Adrenal gland (tissue), 9 donors: ENCODE measurements at regions not wholly inside any gene's neighbourhood (a gene's known extent, or its start where the extent isn't known, plus 50 kb on each side); places are given as distances from the start of the nearest gene placed in this dataset.

Source experiments
- DNase-seq, 7 donors: peaks; one replicate each; pipeline ENCODE4 v3.0.0-alpha.2; 2019 to 2020
- H3K27ac ChIP-seq, 5 donors: fragments of 200-600 bp; sonication (generic) in 4 of 5; 1 replicate in 3 of 5; 2 replicates in 2 of 5; pipeline versions ENCODE4 v1.5.1 to v1.8.0; 2016 to 2020; ENCODE audit warnings: mild to moderate bottlenecking in 1 of 5
- H3K27me3 ChIP-seq: fragments of 200-600 bp; 2 replicates; pipeline ENCODE4 v1.8.0; 2021
- H3K36me3 ChIP-seq, 2 donors: fragments of 200-600 bp; replicated peaks in 1 of 2; 1 replicate in 1 of 2; 2 replicates in 1 of 2; pipeline versions ENCODE4 v1.5.1 to v1.8.0; 2018 to 2022
- H3K4me1 ChIP-seq, 2 donors: fragments of 200-600 bp; replicated peaks in 1 of 2; 1 replicate in 1 of 2; 2 replicates in 1 of 2; pipeline versions ENCODE4 v1.5.1 to v1.8.0; 2018 to 2021
- H3K4me3 ChIP-seq, 4 donors: fragments of 200-600 bp; sonication (generic) in 3 of 4; one replicate each; pipeline ENCODE4 v1.5.1; 2016 to 2018
- H3K9me3 ChIP-seq, 3 donors: fragments of 200-600 bp; sonication (generic) in 1 of 3; replicated peaks in 1 of 3; 1 replicate in 2 of 3; 2 replicates in 1 of 3; pipeline versions ENCODE4 v1.5.1 to v1.8.0; 2016 to 2021
- POLR2A ChIP-seq, 2 donors: fragments of 450-650 bp; IDR thresholded peaks; one replicate each; pipeline ENCODE4 v1.6.1; 2017; ENCODE audit warnings: antibody characterized with exemption in 2 of 2, mild to moderate bottlenecking in 2 of 2, moderate library complexity in 1 of 2
- WGBS, 4 donors: extraction: QIAGEN DNeasy Blood & Tissue Kit in 2 of 4; methylation state at CpG; one replicate each; pipeline versions ENCODE4 v1.1.5 to v1.1.7; 2013 to 2017; 5-methylcytosine and 5-hydroxymethylcytosine counted together
- intact Hi-C, 2 donors: fragments of 100-400 bp; cut with DNase I; formaldehyde crosslinking; loops; one replicate each; pipeline versions ENCODE4 v1.14.1 to v1.15.0; 2022 to 2023
- TF ChIP-seq, protein P1 (sequence below), 6 experiments: fragments of 450-650 bp in 4 of 6; fragments of 200-600 bp in 2 of 6; sonication (generic) in 1 of 6; IDR thresholded peaks; 1 replicate in 5 of 6; 2 replicates in 1 of 6; pipeline versions ENCODE4 v1.5.1 to v1.8.0; 2016 to 2021; ENCODE audit warnings: antibody characterized with exemption in 6 of 6, mild to moderate bottlenecking in 2 of 6, moderate library complexity in 1 of 6
- donor health status: healthy with polysubstance abuse.
- donor health status: Bipolar disorder and iron deficiency.
- donor health status: DM: yes; HTN: yes; CAD: no.
- donor health status: DM: no; HTN: no; CAD: no.
- donor health status: DM: no; HTN: no; CAD: no.

DNA sequence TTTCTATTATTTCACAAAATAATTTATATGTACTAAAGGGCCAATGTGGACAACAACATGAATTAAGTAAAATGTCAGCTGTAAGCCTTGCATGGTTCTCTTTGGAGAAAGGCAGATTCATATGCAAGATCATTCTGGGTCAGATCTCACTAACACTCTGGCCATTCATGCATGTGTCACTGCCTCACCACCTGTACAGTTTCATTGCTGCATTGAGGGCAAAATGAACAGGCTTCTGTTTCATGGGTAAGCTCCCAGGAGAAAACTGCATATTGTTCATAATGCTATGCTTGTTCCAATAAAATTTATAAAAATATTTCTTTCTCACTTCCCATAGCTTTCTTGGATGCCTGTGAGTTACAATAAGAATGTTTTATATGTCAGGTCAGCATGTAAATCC is 275.2 kb downstream of the ZNF248 start:
- H3K4me1 ChIP-seq, result no peaks in the 10 kb centered on the region
- no peak overlapping the region for H3K4me3 ChIP-seq
- DNase-seq, result no peak
- intact Hi-C loops, result no loop called here
- TF ChIP-seq POLR2A (IDR thresholded peaks at IDR 0.05), result no peak
- TF ChIP-seq, protein P1, sequence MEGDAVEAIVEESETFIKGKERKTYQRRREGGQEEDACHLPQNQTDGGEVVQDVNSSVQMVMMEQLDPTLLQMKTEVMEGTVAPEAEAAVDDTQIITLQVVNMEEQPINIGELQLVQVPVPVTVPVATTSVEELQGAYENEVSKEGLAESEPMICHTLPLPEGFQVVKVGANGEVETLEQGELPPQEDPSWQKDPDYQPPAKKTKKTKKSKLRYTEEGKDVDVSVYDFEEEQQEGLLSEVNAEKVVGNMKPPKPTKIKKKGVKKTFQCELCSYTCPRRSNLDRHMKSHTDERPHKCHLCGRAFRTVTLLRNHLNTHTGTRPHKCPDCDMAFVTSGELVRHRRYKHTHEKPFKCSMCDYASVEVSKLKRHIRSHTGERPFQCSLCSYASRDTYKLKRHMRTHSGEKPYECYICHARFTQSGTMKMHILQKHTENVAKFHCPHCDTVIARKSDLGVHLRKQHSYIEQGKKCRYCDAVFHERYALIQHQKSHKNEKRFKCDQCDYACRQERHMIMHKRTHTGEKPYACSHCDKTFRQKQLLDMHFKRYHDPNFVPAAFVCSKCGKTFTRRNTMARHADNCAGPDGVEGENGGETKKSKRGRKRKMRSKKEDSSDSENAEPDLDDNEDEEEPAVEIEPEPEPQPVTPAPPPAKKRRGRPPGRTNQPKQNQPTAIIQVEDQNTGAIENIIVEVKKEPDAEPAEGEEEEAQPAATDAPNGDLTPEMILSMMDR (IDR thresholded peaks at IDR 0.05), result no peak
- no peak overlapping the region for H3K27ac ChIP-seq
- H3K27me3 ChIP-seq, result no peaks in the 10 kb centered on the region
- no peaks in the 10 kb centered on the region for H3K36me3 ChIP-seq
- no peaks in the 10 kb centered on the region for H3K9me3 ChIP-seq

DNA sequence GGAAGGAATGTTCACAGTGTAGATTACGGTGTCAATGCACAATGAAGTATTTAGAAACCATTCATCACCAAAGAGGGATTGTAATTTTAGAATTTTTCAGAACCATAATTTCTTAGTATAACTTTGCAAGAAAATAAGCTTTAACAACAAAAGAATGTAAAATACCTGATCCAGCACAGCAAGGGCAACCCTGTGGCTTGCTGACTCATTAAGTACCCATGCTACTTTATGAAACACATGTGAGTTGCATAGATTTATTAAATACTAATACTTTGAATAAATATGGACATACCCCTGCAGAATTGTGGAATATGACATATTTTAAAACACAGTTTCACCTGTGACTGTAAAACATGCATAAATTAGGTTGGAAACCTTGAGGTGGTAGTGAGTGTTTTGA is 281.3 kb downstream of the ZNF248 start:
- WGBS, 4 donors, result 90 to 100% (median 94%) methylated on average over 1 of the region's 1 CpG
- peaks cover 0 to 4% of the 10 kb centered on the region in 2 donors for H3K4me1 ChIP-seq
- DNase-seq, result no peak

DNA sequence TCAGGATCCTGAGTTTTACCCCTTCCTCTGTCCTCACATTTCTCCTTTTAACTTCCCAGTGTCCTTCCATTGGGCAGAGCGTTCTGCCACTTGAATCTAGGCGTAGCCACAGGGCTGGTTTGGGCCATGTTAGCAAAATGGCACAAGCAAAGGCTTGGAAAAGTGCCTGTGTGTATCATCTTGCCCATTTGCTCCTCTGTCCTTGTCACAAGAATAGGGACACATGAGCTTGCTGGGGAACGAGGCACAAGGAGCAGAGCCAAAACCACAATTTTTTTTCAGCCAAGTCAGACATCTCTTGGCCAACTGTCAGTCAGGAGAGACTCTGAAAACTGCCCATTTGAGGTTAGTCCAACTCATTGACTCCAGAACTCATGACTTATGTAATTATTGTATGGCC is 285.2 kb downstream of the ZNF248 start:
- Histone ChIP-seq H3K27ac (no peak overlapping the region), H3K36me3 (no peaks in the 10 kb centered on the region), H3K9me3 (no peaks in the 10 kb centered on the region), H3K4me1 (peaks cover 0 to 4% of the 10 kb centered on the region in 2 donors), H3K27me3 (no peaks in the 10 kb centered on the region), H3K4me3 (no peak overlapping the region)
- intact Hi-C loops, result no loop called here
- WGBS, 4 donors, result 46 to 59% (median 54%) methylated on average over 3 of the region's 3 CpGs
- peak in 3 of 7 donors; percentile 9 to 60 (median 29) for DNase-seq
- TF ChIP-seq, protein P1 (IDR thresholded peaks at IDR 0.05), result no peak
- no peak for TF ChIP-seq POLR2A (IDR thresholded peaks at IDR 0.05)

More for the DNA sequence above, 281.3 kb downstream of the ZNF248 start:
- Histone ChIP-seq H3K9me3 (no peaks in the 10 kb centered on the region), H3K36me3 (no peaks in the 10 kb centered on the region), H3K27ac (no peak overlapping the region), H3K4me3 (no peak overlapping the region), H3K27me3 (no peaks in the 10 kb centered on the region)
- TF ChIP-seq, protein P1 (IDR thresholded peaks at IDR 0.05), result no peak
- TF ChIP-seq POLR2A (IDR thresholded peaks at IDR 0.05), result no peak
- intact Hi-C loops, result no loop called here

DNA sequence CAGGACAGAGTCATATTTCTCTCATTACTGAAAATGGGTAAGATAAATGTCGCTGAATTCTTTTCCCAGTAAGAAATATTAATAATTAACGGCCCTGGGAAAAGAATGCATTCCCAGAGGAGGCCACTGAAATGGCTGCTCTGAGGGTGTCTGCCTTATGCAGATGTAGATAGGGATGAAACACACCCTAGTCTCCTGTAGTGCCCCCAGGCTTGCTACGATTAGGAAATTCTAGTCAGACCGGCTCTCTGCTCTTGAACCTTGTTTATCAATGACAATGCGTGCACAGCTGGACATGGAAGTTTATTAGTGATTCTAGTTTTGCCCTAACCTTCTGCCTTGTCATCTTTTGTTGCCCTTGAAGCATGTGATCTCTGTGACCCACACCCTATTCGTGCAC is 291.1 kb downstream of the ZNF248 start:
- H3K4me3 ChIP-seq, result no peak overlapping the region

More for the DNA sequence above, 291.1 kb downstream of the ZNF248 start:
- no peak for DNase-seq
- H3K27ac ChIP-seq, result no peak overlapping the region
- TF ChIP-seq, protein P1 (IDR thresholded peaks at IDR 0.05), result no peak
- TF ChIP-seq POLR2A (IDR thresholded peaks at IDR 0.05), result no peak
- peaks cover 13 to 14% of the 10 kb centered on the region in 2 donors for H3K4me1 ChIP-seq
- no peaks in the 10 kb centered on the region for H3K9me3 ChIP-seq
- intact Hi-C loops, result no loop called here
- H3K36me3 ChIP-seq, result no peaks in the 10 kb centered on the region
- 80 to 85% (median 82%) methylated on average over 6 of the region's 6 CpGs for WGBS, 4 donors
- no peaks in the 10 kb centered on the region for H3K27me3 ChIP-seq
